HTR-8/SVneo (cell line): ENCODE measurements at regions not wholly inside any gene's neighbourhood (a gene's known extent, or its start where the extent isn't known, plus 50 kb on each side); places are given as distances from the start of the nearest gene placed in this dataset.
"Not testable (repeated sequence)": the region's sequence is repeated elsewhere in the genome, so short reads cannot be mapped to it uniquely, and the experiment has no call there.

Source experiments
- DNase-seq: peaks from one replicate; pipeline ENCODE4 v3.0.0; 2011; ENCODE audit warnings: low spot score, mixed read lengths; ENCODE audit not compliant: insufficient read length
- FAIRE-seq: peaks from 2 replicates; lab custom pipeline; 2011; peaks lifted over from hg19 to GRCh38; lab: Jason Lieb, UNC

DNA sequence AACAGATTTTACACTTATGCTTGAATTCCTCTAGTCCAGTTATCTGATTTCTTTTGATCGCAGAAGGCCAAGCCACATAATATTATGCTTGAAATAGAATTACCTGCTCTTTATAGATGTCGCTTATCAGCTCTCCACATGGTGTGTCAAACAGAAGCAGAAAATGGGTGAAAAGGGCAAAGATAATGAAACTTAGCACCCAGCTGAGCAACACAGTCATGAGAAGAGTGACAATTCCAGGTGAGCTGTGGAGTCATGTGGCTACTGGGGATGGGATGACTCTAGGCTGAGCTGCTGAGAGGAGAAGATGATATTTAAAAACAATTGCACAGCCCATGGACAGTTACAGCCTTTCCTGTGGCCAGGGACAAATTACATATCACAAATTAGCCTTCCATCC is 398.7 kb upstream of the PDZRN3 start:
- no peak for FAIRE-seq

GRCh38 chr3:74021449-74021848 is 396.7 kb upstream of the PDZRN3 start:
- DNase-seq (no peak), FAIRE-seq (no peak)

More for the DNA sequence above, 398.7 kb upstream of the PDZRN3 start:
- DNase-seq: no peak

DNA sequence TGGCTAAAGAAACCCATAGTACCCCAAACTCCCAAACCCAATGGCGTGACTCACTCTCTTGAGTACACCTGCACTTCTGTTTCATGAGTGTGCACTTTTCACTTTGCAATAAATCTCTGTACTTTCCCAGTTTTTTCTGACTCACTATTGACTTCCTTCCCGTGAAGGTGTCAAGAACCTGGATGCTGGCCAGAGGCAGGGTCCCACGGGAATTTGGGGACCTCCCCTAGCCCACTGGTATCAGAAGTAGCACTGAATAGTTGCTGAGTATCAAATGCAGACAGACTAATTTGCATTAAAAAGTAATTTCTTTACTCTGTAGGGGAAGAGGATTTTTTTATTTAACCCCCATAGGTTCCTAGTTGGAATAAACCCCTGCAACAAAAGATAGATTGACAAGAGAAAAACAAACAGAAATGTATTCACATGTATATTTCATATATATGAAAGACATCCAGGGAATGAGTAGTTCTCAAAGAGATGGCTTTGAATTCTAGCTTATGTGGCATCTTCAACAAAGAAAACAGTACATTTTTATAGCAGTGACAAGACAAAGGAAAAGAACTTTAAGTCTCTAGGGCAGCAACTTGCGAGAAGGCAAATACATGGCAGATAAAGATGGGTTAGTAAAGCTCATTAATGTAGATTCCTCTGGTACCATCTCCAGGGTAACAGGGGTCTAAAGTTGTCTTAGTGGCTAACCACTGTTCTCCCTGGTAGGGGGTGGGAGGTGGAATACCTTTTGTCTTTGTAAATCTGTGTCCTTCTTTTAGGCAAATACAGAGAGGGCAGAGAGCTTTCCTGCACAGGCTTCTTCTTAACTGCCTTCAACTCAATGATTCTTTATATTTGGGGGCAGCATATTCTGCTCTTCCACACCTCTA is 385.5 kb upstream of the PDZRN3 start:
- no peak for DNase-seq
- FAIRE-seq: no peak

GRCh38 chr3:74004386-74004785 is 379.6 kb upstream of the PDZRN3 start:
- no peak for FAIRE-seq
- no peak for DNase-seq

- DNase-seq (no peak), FAIRE-seq (no peak)
These were observed 379.0 kb upstream of the PDZRN3 start for GRCh38 chr3:74003734-74004133.

- DNase-seq (no peak), FAIRE-seq (no peak)
These were observed 376.7 kb upstream of the PDZRN3 start for GRCh38 chr3:74001436-74001835.

DNA sequence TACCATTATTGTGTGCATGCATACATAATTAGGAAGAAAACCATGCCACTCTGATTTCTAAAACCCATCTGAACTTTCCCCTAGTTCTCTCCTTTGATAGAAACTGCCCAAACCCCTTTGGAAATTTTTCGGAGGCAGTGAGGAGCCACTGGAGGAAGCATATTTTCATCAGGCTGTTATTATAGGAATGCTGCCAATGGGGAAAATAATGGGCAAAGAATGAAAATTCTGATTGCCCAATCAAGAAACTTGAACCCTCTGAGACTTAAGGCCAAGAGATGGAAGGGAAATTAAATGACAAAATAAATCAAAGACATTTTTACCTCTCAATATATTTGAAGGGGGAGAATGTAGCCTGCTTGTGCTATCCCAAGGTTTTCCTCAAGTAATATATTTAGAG is 376.0 kb upstream of the PDZRN3 start:
- DNase-seq (no peak), FAIRE-seq (no peak)

- FAIRE-seq: no peak
- DNase-seq: no peak
These were observed 374.8 kb upstream of the PDZRN3 start for GRCh38 chr3:73999501-73999900.

- FAIRE-seq, DNase-seq: not testable (repeated sequence)
These were observed 365.9 kb upstream of the PDZRN3 start for GRCh38 chr3:73990691-73991090.

GRCh38 chr3:73966733-73967132 is 342.0 kb upstream of the PDZRN3 start:
- FAIRE-seq (no peak), DNase-seq (no peak)

DNA sequence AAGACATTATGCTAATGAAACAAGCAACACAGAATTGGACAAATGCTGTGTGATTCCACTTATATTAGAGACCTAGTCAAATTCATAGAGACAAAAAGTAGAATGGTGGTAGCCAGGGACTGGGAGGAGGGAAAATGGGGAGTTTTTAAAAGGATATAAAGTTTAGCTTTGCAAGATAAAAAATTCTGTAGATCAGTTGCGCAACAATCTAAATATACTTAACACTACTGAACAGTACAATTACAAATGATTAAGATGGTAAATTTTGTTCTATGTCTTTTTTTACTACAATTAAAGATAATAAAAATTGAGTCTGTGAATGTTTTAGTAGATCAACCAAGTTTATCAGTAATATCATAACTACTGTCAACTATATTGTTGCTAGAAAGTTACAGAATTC is 340.1 kb upstream of the PDZRN3 start:
- FAIRE-seq (no peak), DNase-seq (no peak)

- no peak for DNase-seq
- FAIRE-seq: no peak
These were observed 330.8 kb upstream of the PDZRN3 start for GRCh38 chr3:73955494-73956070.

- DNase-seq: no peak
- FAIRE-seq: no peak
These were observed 329.8 kb upstream of the PDZRN3 start for GRCh38 chr3:73954506-73954905.

DNA sequence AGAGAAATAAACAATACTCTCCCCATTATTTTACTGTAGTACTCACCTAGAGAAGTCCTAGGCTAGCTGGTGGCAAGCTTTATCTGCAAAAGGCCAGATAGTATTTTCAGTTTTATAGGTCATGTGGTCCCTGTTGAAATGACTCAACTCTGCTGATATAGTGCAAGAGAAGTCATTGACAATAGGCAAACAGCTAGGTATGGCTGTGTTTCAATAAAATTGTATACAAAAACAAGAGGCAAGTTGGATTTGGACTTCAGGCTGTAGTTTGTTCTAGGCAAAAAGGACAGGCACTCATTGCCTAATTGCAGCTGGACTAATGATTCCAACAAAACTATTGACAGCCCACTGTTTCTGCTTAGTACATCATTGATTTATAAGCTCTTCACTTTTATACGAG is 328.0 kb upstream of the PDZRN3 start:
- DNase-seq (no peak), FAIRE-seq (no peak)

DNA sequence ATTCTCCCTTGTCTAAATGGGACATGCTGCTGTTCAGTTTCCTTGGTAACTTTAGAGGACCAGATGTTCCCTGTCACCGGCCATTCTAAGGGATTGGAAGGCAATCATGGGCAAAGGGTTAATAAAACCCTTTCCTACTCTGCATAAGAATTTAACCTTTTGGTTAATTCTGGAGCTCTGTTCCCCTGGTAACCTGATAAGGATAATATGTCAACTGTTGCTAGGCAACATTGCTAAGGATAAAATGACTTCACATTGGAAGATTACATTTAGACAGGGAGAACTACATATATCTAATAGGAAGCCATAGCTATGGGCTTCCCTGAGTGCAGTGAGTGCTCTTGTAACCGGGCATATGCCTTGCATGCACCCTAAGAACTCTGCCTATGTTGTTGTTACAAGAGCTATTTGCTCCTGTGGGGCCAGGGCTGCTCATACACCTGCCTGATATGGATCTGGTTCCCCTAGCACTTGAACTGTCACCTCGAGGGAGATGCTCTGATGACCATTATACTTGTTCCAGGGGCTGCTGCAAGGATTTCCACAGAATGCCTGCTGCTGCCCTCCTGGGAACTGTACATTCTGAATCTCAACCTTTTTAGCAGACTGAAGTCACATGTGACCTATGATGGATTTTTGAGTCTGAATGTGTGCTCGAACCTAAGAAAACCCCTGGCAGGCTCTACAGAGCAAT is 326.3 kb upstream of the PDZRN3 start:
- FAIRE-seq (no peak), DNase-seq (no peak)

- DNase-seq (no peak), FAIRE-seq (no peak)
These were observed 320.8 kb upstream of the PDZRN3 start for GRCh38 chr3:73945541-73945940.

- no peak for DNase-seq
- no peak for FAIRE-seq
These were observed 315.2 kb upstream of the PDZRN3 start for GRCh38 chr3:73939985-73940384.

GRCh38 chr3:73933585-73933984 is 308.8 kb upstream of the PDZRN3 start:
- FAIRE-seq (no peak), DNase-seq (no peak)

DNA sequence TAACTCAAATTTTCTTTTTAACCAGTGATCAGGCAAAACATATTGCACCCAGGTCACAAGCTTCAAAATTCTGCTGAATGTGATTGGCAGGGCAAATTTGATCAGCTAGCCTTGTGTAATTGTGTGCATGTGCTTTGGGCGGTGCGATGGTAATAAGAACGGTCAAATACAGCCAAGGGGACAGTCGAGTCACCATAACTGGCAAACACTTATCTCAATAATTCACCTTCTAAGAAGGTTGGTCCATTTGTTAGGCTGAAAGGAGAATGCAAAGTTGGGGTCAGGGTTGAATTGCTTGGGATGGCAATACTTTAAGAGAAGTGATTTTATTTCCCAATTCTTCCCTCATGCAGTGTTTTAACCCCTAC is 302.4 kb upstream of the PDZRN3 start:
- FAIRE-seq (no peak), DNase-seq (no peak)

DNA sequence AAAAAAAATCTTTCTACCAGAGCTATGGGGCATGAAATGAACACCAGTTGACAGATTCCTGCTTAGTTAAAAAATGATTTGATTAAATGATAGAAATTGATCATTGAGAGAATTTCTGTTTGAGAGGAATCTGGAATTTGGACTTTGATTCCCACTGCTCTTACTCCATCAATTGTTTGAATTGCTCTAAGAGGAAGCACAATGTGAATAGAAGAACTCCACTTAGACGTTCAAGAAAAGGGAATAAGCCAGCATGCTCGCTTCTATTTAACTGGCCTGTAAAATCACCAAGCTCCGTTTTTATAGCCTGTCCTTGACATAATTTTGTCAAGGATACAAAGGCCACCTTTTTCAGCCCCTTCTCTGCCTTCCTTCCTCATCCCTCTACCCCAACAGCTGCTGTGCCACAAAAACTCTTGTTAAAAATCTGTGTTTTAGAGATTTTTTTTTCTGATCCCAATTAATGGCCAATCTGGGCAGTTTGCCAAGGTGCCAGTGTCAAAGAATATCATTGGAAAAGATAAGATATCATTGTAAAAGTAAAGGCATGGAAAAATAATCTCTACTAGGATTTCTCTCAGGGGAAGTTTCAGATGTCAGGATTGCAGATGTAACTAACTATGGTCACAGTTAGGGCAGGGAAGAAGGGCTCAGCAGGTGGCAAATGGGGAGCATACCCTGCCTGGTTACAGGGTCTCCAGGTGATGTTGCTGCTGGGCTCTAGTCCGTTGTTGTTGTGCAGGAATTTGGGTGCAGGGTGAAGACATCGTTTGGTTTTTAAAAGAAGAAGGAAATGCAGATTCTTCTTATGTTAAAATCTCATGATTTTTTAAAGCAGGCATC is 301.8 kb upstream of the PDZRN3 start:
- FAIRE-seq (no peak), DNase-seq (no peak)
